Spleen (tissue), 11 donors: ENCODE measurements at regions not wholly inside any gene's neighbourhood (a gene's known extent, or its start where the extent isn't known, plus 50 kb on each side); places are given as distances from the start of the nearest gene placed in this dataset.

Source experiments
- DNase-seq: peaks from one replicate; pipeline ENCODE4 v3.0.0-alpha.2; 2020
- H3K27ac ChIP-seq, 8 donors: fragments of 200-600 bp; sonication (generic) in 7 of 8; 1 replicate in 4 of 8; 2 replicates in 4 of 8; pipeline versions ENCODE4 v1.5.0 to v1.8.0; 2016 to 2021; ENCODE audit warnings: inconsistent platforms in 4 of 8, mild to moderate bottlenecking in 4 of 8, moderate library complexity in 1 of 8
- H3K27me3 ChIP-seq, 7 donors: fragments of 200-600 bp; sonication (generic) in 6 of 7; replicated peaks in 1 of 7; 1 replicate in 4 of 7; 2 replicates in 3 of 7; pipeline versions ENCODE4 v1.5.0 to v1.8.0; 2016 to 2021; ENCODE audit warnings: inconsistent platforms in 3 of 7, mild to moderate bottlenecking in 1 of 7
- H3K36me3 ChIP-seq, 6 donors: fragments of 200-600 bp; sonication (generic) in 5 of 6; 1 replicate in 4 of 6; 2 replicates in 2 of 6; pipeline versions ENCODE4 v1.5.0 to v1.8.0; 2016 to 2021; ENCODE audit warnings: inconsistent platforms in 2 of 6
- H3K4me1 ChIP-seq, 6 donors: fragments of 200-600 bp; sonication (generic) in 5 of 6; 1 replicate in 3 of 6; 2 replicates in 3 of 6; pipeline versions ENCODE4 v1.5.0 to v1.8.0; 2016 to 2021; ENCODE audit warnings: inconsistent platforms in 3 of 6
- H3K4me3 ChIP-seq, 8 donors: fragments of 200-600 bp; sonication (generic) in 7 of 8; 1 replicate in 4 of 8; 2 replicates in 4 of 8; pipeline versions ENCODE4 v1.5.0 to v1.8.0; 2016 to 2021; ENCODE audit warnings: inconsistent platforms in 4 of 8, mild to moderate bottlenecking in 4 of 8, moderate library complexity in 2 of 8
- H3K9me3 ChIP-seq, 8 donors: fragments of 200-600 bp; sonication (generic) in 7 of 8; 1 replicate in 4 of 8; 2 replicates in 4 of 8; pipeline versions ENCODE4 v1.5.0 to v1.8.0; 2016 to 2021; ENCODE audit warnings: inconsistent platforms in 4 of 8
- CTCF ChIP-seq, 11 experiments: fragments of 200-600 bp in 7 of 11; fragments of 450-650 bp in 4 of 11; sonication (generic) in 4 of 11; IDR thresholded peaks in 8 of 11; conservative IDR thresholded peaks in 3 of 11; 1 replicate in 7 of 11; 2 replicates in 4 of 11; pipeline versions ENCODE4 v1.4.0 to v1.8.0; 2016 to 2021; ENCODE audit warnings: antibody characterized with exemption in 11 of 11, inconsistent platforms in 4 of 11, mild to moderate bottlenecking in 1 of 11
- POLR2A ChIP-seq, 3 donors: fragments of 450-650 bp; IDR thresholded peaks; one replicate each; pipeline ENCODE4 v1.5.1; 2017; ENCODE audit warnings: antibody characterized with exemption in 3 of 3, mild to moderate bottlenecking in 1 of 3
- POLR2AphosphoS5 ChIP-seq, 3 donors: sonication (generic); formaldehyde crosslinking; IDR thresholded peaks; one replicate each; pipeline ENCODE4 v1.5.1; 2017; ENCODE audit warnings: antibody characterized with exemption in 3 of 3
- WGBS, 5 donors: extraction: QIAGEN DNeasy Blood & Tissue Kit in 3 of 5; methylation state at CpG; one replicate each; pipeline versions ENCODE4 v1.1.5 to v1.1.7; 2013 to 2018; 5-methylcytosine and 5-hydroxymethylcytosine counted together
- intact Hi-C: fragments of 100-400 bp; cut with DNase I; formaldehyde crosslinking; loops from one replicate; pipeline ENCODE4 v1.15.0; 2023; ENCODE audit warnings: low total_unique reads
- donor health status: healthy with polysubstance abuse.
- donor health status: DM: no; HTN: no; CAD: no; lungs with moderate emphysema.
- donor health status: DM: no; HTN: no; CAD: no.
- donor health status: Bipolar disorder and iron deficiency.
- donor health status: healthy.
- donor health status: DM: no; HTN: no; CAD: no.
- donor health status: DM: yes; HTN: yes; CAD: no.

- peaks cover 0 to 7% (median 0%) of the 10 kb centered on the region in 8 donors for H3K9me3 ChIP-seq
- no peak overlapping the region for H3K27ac ChIP-seq
- intact Hi-C loops = no loop called here
- H3K4me3 ChIP-seq = no peak overlapping the region
- no peak for DNase-seq
- H3K4me1 ChIP-seq = no peaks in the 10 kb centered on the region
- TF ChIP-seq CTCF (IDR thresholded peaks at IDR 0.05 in 8 of 11, conservative IDR thresholded peaks at IDR 0.05 in 3 of 11) (no peak), POLR2AphosphoS5 (IDR thresholded peaks at IDR 0.05) (no peak), POLR2A (IDR thresholded peaks at IDR 0.05) (no peak)
- H3K36me3 ChIP-seq = no peaks in the 10 kb centered on the region
- WGBS, 5 donors = 84 to 97% (median 88%) methylated on average over 2 of the region's 2 CpGs
- no peaks in the 10 kb centered on the region for H3K27me3 ChIP-seq
Observed at GRCh38 chr13:44181931-44182330, 191.7 kb upstream of the SERP2 start.

GRCh38 chr13:44184740-44185139, 188.9 kb upstream of the SERP2 start:
- intact Hi-C loops = no loop called here
- 34 to 58% (median 44%) methylated on average over 1 of the region's 1 CpG for WGBS, 5 donors
- TF ChIP-seq CTCF (IDR thresholded peaks at IDR 0.05 in 8 of 11, conservative IDR thresholded peaks at IDR 0.05 in 3 of 11) (no peak), POLR2AphosphoS5 (IDR thresholded peaks at IDR 0.05) (no peak), POLR2A (IDR thresholded peaks at IDR 0.05) (no peak)

GRCh38 chr13:44188257-44188656, 185.4 kb upstream of the SERP2 start:
- Histone ChIP-seq H3K9me3 (peaks cover 0 to 7% (median 0%) of the 10 kb centered on the region in 8 donors), H3K27ac (no peak overlapping the region), H3K36me3 (no peaks in the 10 kb centered on the region), H3K4me1 (no peaks in the 10 kb centered on the region), H3K4me3 (no peak overlapping the region), H3K27me3 (no peaks in the 10 kb centered on the region)
- no peak for TF ChIP-seq POLR2A (IDR thresholded peaks at IDR 0.05)
- no peak for TF ChIP-seq CTCF (IDR thresholded peaks at IDR 0.05 in 8 of 11, conservative IDR thresholded peaks at IDR 0.05 in 3 of 11)
- TF ChIP-seq POLR2AphosphoS5 (IDR thresholded peaks at IDR 0.05) = no peak
- DNase-seq = no peak
- WGBS, 5 donors = 64 to 93% (median 77%) methylated on average over 2 of the region's 2 CpGs
- intact Hi-C loops = no loop called here

More at GRCh38 chr13:44184740-44185139, 188.9 kb upstream of the SERP2 start:
- no peaks in the 10 kb centered on the region for H3K4me1 ChIP-seq
- no peak overlapping the region for H3K27ac ChIP-seq
- H3K36me3 ChIP-seq = no peaks in the 10 kb centered on the region
- H3K9me3 ChIP-seq = peaks cover 0 to 7% (median 0%) of the 10 kb centered on the region in 8 donors
- H3K27me3 ChIP-seq = no peaks in the 10 kb centered on the region
- H3K4me3 ChIP-seq = no peak overlapping the region
- DNase-seq = no peak

GRCh38 chr13:44189085-44189484, 184.5 kb upstream of the SERP2 start:
- H3K9me3 ChIP-seq = peaks cover 0 to 7% (median 0%) of the 10 kb centered on the region in 8 donors
- no peak overlapping the region for H3K4me3 ChIP-seq
- WGBS, 5 donors = 79 to 94% (median 86%) methylated on average over 1 of the region's 1 CpG
- DNase-seq = no peak
- intact Hi-C loops = no loop called here
- H3K27me3 ChIP-seq = no peaks in the 10 kb centered on the region
- TF ChIP-seq POLR2A (IDR thresholded peaks at IDR 0.05) (no peak), POLR2AphosphoS5 (IDR thresholded peaks at IDR 0.05) (no peak), CTCF (IDR thresholded peaks at IDR 0.05 in 8 of 11, conservative IDR thresholded peaks at IDR 0.05 in 3 of 11) (no peak)
- H3K27ac ChIP-seq = no peak overlapping the region
- H3K36me3 ChIP-seq = no peaks in the 10 kb centered on the region
- no peaks in the 10 kb centered on the region for H3K4me1 ChIP-seq
